ENCODE measurements at regions not wholly inside any gene's neighbourhood (a gene's known extent, or its start where the extent isn't known, plus 50 kb on each side); places are given as distances from the start of the nearest gene placed in this dataset.
"Not testable (repeated sequence)": the region's sequence is repeated elsewhere in the genome, so short reads cannot be mapped to it uniquely, and the experiment has no call there.

DNA sequence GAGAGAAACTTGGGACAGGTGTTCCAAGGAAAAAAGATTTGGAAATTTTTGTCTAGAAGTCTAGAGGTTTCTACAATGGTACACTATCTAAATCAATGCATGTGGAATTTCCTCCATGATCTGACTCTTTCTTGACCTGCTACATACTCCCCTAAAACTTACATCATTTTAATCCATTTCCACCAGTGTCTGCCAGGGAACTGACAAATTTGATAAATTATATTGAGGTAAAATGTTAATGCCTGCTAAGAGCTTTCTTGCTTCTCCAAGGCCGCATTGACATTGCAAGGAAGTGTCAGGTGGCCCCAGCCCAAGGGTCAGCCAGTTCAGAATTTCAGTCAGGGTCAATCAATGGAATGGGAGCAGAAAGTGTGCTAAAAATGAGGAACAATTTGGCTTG is 163.4 kb upstream of the FBXL17 start:
- H3K27ac Mint-ChIP-seq (ENCODE audit: low read depth, unreplicated experiment) = no peak overlapping the region
- DNase-seq (ENCODE audit: unreplicated experiment) = no peak
- CTCF ChIA-PET = no interaction called here

DNA sequence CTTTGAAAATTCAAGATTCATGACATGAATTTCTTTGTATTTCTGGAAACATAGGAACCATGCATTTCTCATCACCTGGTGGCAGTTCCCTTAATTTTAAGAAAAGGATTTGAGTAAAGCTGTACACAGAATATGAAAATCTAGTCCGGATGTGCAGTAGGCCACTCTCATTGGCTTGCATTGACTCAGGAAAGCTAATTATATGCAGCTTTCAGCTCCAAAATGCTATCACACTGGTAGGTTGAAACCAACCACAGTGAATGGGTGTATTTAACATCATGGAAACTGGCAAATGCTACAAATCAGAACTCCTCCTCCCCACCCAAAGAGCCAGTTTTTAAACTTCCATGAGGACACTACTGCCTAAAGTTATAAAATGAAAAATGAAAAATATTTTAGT is 161.6 kb upstream of the FBXL17 start:
- Mint-ChIP-seq H3K9me3 (ENCODE audit: unreplicated experiment) (no peaks in the 10 kb centered on the region), H3K27me3 (ENCODE audit: insufficient read depth, unreplicated experiment) (no peaks in the 10 kb centered on the region), H3K36me3 (ENCODE audit: insufficient read depth, unreplicated experiment) (no peaks in the 10 kb centered on the region), H3K4me3 (ENCODE audit: unreplicated experiment) (no peak overlapping the region), H3K4me1 (ENCODE audit: insufficient read depth, unreplicated experiment) (no peaks in the 10 kb centered on the region), H3K27ac (ENCODE audit: low read depth, unreplicated experiment) (no peak overlapping the region)
- TF ChIP-seq, protein P1, sequence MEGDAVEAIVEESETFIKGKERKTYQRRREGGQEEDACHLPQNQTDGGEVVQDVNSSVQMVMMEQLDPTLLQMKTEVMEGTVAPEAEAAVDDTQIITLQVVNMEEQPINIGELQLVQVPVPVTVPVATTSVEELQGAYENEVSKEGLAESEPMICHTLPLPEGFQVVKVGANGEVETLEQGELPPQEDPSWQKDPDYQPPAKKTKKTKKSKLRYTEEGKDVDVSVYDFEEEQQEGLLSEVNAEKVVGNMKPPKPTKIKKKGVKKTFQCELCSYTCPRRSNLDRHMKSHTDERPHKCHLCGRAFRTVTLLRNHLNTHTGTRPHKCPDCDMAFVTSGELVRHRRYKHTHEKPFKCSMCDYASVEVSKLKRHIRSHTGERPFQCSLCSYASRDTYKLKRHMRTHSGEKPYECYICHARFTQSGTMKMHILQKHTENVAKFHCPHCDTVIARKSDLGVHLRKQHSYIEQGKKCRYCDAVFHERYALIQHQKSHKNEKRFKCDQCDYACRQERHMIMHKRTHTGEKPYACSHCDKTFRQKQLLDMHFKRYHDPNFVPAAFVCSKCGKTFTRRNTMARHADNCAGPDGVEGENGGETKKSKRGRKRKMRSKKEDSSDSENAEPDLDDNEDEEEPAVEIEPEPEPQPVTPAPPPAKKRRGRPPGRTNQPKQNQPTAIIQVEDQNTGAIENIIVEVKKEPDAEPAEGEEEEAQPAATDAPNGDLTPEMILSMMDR (IDR thresholded peaks at IDR 0.05; ENCODE audit: unreplicated experiment) = no peak
- ChIA-PET CTCF (interaction anchor here (0.5 to 1.1 kb wide), 3 partner anchors 20 to 164 kb away, joined by 3 read pairs; no protein-coding TSS in a partner anchor), POLR2A (interaction anchor here (1.0 kb wide), 2 partner anchors 12 to 1145 kb away, joined by 3 read pairs; no protein-coding TSS in a partner anchor)
- DNase-seq (ENCODE audit: unreplicated experiment) = no peak
- intact Hi-C loops (cut with micrococcal nuclease) = no loop called here
- BruUV-seq (replicated peaks) = no TSS peak

More for the DNA sequence above, 163.4 kb upstream of the FBXL17 start:
- Mint-ChIP-seq H3K4me1 (ENCODE audit: insufficient read depth, unreplicated experiment) (no peaks in the 10 kb centered on the region), H3K36me3 (ENCODE audit: insufficient read depth, unreplicated experiment) (no peaks in the 10 kb centered on the region), H3K4me3 (ENCODE audit: unreplicated experiment) (no peak overlapping the region), H3K27me3 (ENCODE audit: insufficient read depth, unreplicated experiment) (no peaks in the 10 kb centered on the region), H3K9me3 (ENCODE audit: unreplicated experiment) (no peaks in the 10 kb centered on the region)
- BruUV-seq (replicated peaks) = no TSS peak
- TF ChIP-seq, protein P1 (IDR thresholded peaks at IDR 0.05; ENCODE audit: unreplicated experiment) = no peak
- intact Hi-C loops (cut with micrococcal nuclease) = no loop called here
- POLR2A ChIA-PET = interaction anchor here (0.6 kb wide), 2 partner anchors 115 to 194 kb away, joined by 3 read pairs; no protein-coding TSS in a partner anchor

DNA sequence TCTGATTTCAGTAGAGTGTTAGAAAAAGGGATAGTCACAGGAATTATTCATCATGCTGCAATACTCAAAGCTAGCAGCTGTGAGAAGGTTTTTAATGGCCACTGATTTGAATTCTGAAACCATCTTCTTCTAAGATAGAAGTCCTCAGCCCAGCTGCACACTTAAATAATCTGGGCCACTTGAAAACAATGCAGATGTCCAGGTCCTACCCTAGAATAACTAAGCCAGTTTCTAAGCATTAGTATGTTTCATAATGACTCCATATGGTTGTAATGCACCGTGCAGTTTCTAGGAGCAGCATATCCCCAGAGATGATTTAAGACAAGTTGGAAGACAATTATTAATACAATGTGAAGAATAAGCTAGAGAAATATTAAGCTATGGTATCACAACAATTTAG is 159.9 kb upstream of the FBXL17 start:
- no peaks in the 10 kb centered on the region for H3K4me1 Mint-ChIP-seq (ENCODE audit: insufficient read depth, unreplicated experiment)
- H3K9me3 Mint-ChIP-seq (ENCODE audit: unreplicated experiment) = no peaks in the 10 kb centered on the region
- DNase-seq (ENCODE audit: unreplicated experiment) = no peak
- H3K27ac Mint-ChIP-seq (ENCODE audit: low read depth, unreplicated experiment) = no peak overlapping the region
- no TSS peak for BruUV-seq (replicated peaks)
- POLR2A ChIA-PET = no interaction called here
- CTCF ChIA-PET = interaction anchor here (0.7 to 1.4 kb wide), 3 partner anchors 10 to 74 kb away, joined by 3 to 6 read pairs (median 4); no protein-coding TSS in a partner anchor
- H3K27me3 Mint-ChIP-seq (ENCODE audit: insufficient read depth, unreplicated experiment) = no peaks in the 10 kb centered on the region
- no peak overlapping the region for H3K4me3 Mint-ChIP-seq (ENCODE audit: unreplicated experiment)
- intact Hi-C loops (cut with micrococcal nuclease) = no loop called here
- H3K36me3 Mint-ChIP-seq (ENCODE audit: insufficient read depth, unreplicated experiment) = no peaks in the 10 kb centered on the region
- TF ChIP-seq, protein P1 (IDR thresholded peaks at IDR 0.05; ENCODE audit: unreplicated experiment) = no peak

DNA sequence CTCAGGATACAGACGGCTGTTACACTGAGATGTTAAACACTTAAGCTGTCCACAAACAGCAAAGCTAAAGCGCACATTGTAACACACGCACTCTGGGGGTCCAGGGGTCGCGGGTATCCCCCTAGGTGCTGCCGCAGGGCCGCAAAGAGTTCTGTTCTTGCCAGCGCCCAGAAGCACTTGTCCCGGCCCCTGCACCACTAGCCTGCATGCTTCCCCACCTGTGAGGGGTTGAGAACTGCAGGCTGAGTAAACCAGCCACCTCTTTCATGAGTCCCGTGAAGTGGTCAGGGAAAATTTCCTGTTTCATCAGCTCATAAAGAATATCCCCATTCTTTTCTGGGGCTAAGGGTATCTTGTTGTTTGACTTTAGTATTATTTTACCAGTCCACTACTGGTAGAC is 154.4 kb upstream of the FBXL17 start:
- POLR2A ChIA-PET = interaction anchor here (0.6 kb wide), 1 partner anchor 21 kb away, joined by 3 read pairs; no protein-coding TSS in a partner anchor
- H3K27ac Mint-ChIP-seq (ENCODE audit: low read depth, unreplicated experiment) = no peak overlapping the region
- H3K27me3 Mint-ChIP-seq (ENCODE audit: insufficient read depth, unreplicated experiment) = no peaks in the 10 kb centered on the region
- intact Hi-C loops (cut with micrococcal nuclease) = no loop called here
- CTCF ChIA-PET = no interaction called here
- no peak for DNase-seq (ENCODE audit: unreplicated experiment)
- H3K4me1 Mint-ChIP-seq (ENCODE audit: insufficient read depth, unreplicated experiment) = no peaks in the 10 kb centered on the region
- TF ChIP-seq, protein P1 (IDR thresholded peaks at IDR 0.05; ENCODE audit: unreplicated experiment) = no peak
- no TSS peak for BruUV-seq (replicated peaks)
- H3K36me3 Mint-ChIP-seq (ENCODE audit: insufficient read depth, unreplicated experiment) = no peaks in the 10 kb centered on the region
- no peak overlapping the region for H3K4me3 Mint-ChIP-seq (ENCODE audit: unreplicated experiment)
- no peaks in the 10 kb centered on the region for H3K9me3 Mint-ChIP-seq (ENCODE audit: unreplicated experiment)

DNA sequence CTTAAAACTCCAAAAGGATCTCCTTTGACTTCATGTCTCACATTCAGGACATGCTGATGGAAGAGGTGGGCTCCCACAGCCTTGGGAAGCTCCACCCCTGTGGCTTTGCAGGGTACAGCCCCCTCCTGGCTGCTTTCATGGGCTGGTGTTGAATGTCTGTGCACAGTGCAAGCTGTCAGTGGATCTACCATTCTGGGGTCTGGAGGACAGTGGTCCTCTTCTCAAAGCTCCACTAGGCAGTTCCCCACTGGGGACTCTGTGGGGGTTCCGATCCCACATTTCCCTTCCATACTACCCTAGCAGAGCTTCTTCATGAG is 150.2 kb upstream of the FBXL17 start:
- H3K4me3 Mint-ChIP-seq (ENCODE audit: unreplicated experiment); H3K9me3 Mint-ChIP-seq (ENCODE audit: unreplicated experiment); H3K36me3 Mint-ChIP-seq (ENCODE audit: insufficient read depth, unreplicated experiment); H3K27ac Mint-ChIP-seq (ENCODE audit: low read depth, unreplicated experiment); H3K4me1 Mint-ChIP-seq (ENCODE audit: insufficient read depth, unreplicated experiment); DNase-seq (ENCODE audit: unreplicated experiment); H3K27me3 Mint-ChIP-seq (ENCODE audit: insufficient read depth, unreplicated experiment); BruUV-seq (replicated peaks); intact Hi-C loops (cut with micrococcal nuclease): not testable (repeated sequence)
- ChIA-PET CTCF (interaction anchor here (1.1 to 1.4 kb wide), 2 partner anchors 9 to 11 kb away, joined by 4 to 6 read pairs; no protein-coding TSS in a partner anchor), POLR2A (interaction anchor here (1.1 kb wide), 1 partner anchor 11 kb away, joined by 3 read pairs; no protein-coding TSS in a partner anchor)
